NCI-H2171 treated with DMSO at 0.1 percent for 48 hours (cell line): ENCODE measurements at regions not wholly inside any gene's neighbourhood (a gene's known extent, or its start where the extent isn't known, plus 50 kb on each side); places are given as distances from the start of the nearest gene placed in this dataset.

Source experiments
- DNase-seq: peaks from one replicate; lab custom pipeline; 2025; lab: John Stamatoyannopoulos, UW

GRCh38 chr7:50209461-50210135 lies 94.9 kb upstream of the IKZF1 start:
- no peak for DNase-seq

GRCh38 chr7:50208378-50208982 lies 96.0 kb upstream of the IKZF1 start:
- no peak for DNase-seq

GRCh38 chr7:50207686-50208255 lies 96.7 kb upstream of the IKZF1 start:
- DNase-seq, result no peak

GRCh38 chr7:50207251-50207564 lies 97.3 kb upstream of the IKZF1 start:
- DNase-seq, result no peak

GRCh38 chr7:50206453-50207250 lies 97.9 kb upstream of the IKZF1 start:
- DNase-seq, result no peak

- DNase-seq, result no peak
These were observed 99.5 kb upstream of the IKZF1 start for GRCh38 chr7:50205011-50205410.

- DNase-seq, result no peak
These were observed 99.9 kb upstream of the IKZF1 start for GRCh38 chr7:50204581-50204980.

- DNase-seq, result no peak
These were observed 101.0 kb upstream of the IKZF1 start for GRCh38 chr7:50203521-50203920.

- DNase-seq, result no peak
These were observed 102.4 kb upstream of the IKZF1 start for GRCh38 chr7:50202052-50202555.

GRCh38 chr7:50199824-50200223 lies 104.7 kb upstream of the IKZF1 start:
- DNase-seq, result no peak

GRCh38 chr7:50197549-50197948 lies 104.5 kb upstream of the ZPBP start:
- DNase-seq, result no peak

- DNase-seq, result no peak
These were observed 103.7 kb upstream of the ZPBP start for GRCh38 chr7:50196719-50197118.

- no peak for DNase-seq
These were observed 97.7 kb upstream of the ZPBP start for GRCh38 chr7:50190776-50191175.

GRCh38 chr7:50189371-50189770 lies 96.3 kb upstream of the ZPBP start:
- no peak for DNase-seq

GRCh38 chr7:50185951-50186682 lies 93.1 kb upstream of the ZPBP start:
- no peak for DNase-seq

- no peak for DNase-seq
These were observed 92.2 kb upstream of the ZPBP start for GRCh38 chr7:50185208-50185607.

- no peak for DNase-seq
These were observed 91.4 kb upstream of the ZPBP start for GRCh38 chr7:50184271-50184990.

- no peak for DNase-seq
These were observed 89.7 kb upstream of the ZPBP start for GRCh38 chr7:50182759-50183158.

- no peak for DNase-seq
These were observed 88.0 kb upstream of the ZPBP start for GRCh38 chr7:50181081-50181480.

- DNase-seq, result no peak
These were observed 85.1 kb upstream of the ZPBP start for GRCh38 chr7:50178166-50178565.

GRCh38 chr7:50174948-50175347 lies 81.9 kb upstream of the ZPBP start:
- no peak for DNase-seq
